ENCODE measurements at regions not wholly inside any gene's neighbourhood (a gene's known extent, or its start where the extent isn't known, plus 50 kb on each side); places are given as distances from the start of the nearest gene placed in this dataset.

- TF ChIP-seq CTCF (conservative IDR thresholded peaks at IDR 0.05; ENCODE audit: low read length), result no peak
- no peak for TF ChIP-seq EZH2phosphoT487 (IDR thresholded peaks at IDR 0.05; ENCODE audit: borderline replicate concordance, low read depth, low read length)
Observed at GRCh38 chr16:13324851-13325250, 423.5 kb downstream of the SHISA9 start.

All from OCI-LY7 (cell line).